GM18870 (cell line): ENCODE measurements at regions not wholly inside any gene's neighbourhood (a gene's known extent, or its start where the extent isn't known, plus 50 kb on each side); places are given as distances from the start of the nearest gene placed in this dataset.
A peak's percentile ranks its signal among the peaks of the same experiment; 100 is the strongest.

Source experiments
- ATAC-seq: cut with Tn5 transposase; IDR thresholded peaks from one replicate; pipeline ENCODE4 v1.9.1; 2021; ENCODE audit warnings: moderate library complexity; ENCODE audit not compliant: unreplicated experiment

DNA sequence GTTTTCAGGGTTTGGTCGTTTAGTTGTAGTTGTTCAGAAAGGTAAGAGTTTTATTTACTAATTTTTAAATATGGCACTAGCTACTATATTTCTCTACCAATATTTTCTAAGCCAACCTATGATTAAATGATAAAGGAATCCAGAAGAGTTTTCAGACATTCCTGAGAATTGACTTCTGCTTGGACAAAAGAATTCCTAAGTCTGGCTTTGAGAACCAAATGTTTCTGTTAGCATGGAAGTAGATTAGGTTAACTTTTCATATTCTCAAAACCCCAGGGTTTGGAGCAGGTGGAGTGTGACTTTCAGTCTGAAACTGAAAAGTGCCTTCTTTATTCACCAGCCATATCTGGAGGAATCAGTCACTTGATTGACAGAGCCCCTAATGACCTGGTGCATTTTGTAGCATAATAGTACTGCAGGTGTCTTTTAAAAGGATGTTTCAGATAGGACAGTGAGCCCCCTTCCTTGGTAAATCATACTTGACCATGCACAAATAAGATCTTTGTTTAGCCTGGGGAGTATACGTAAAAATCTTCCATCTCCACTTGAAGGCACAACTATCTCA is 457.0 kb upstream of the ZNF462 start:
- no peak for ATAC-seq

DNA sequence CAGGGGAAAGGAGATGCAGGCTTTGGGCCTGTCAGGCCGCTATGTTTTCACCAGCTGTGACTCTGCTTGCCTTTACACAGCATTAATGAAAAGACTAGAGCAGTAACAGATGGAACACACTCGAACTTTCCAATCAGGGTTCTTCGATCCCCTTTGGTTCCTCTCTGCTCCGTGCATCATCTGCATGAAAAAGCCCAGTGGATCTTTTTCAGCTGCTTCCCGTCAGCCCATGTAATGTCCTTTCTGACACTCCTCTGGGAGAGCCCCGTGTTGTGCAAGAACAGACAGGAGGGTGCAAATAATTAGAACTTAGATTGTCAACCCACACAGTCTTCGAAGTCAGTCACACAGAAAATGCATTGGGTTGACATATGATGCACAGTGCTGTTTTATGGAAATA is 448.9 kb upstream of the ZNF462 start:
- ATAC-seq = no peak

DNA sequence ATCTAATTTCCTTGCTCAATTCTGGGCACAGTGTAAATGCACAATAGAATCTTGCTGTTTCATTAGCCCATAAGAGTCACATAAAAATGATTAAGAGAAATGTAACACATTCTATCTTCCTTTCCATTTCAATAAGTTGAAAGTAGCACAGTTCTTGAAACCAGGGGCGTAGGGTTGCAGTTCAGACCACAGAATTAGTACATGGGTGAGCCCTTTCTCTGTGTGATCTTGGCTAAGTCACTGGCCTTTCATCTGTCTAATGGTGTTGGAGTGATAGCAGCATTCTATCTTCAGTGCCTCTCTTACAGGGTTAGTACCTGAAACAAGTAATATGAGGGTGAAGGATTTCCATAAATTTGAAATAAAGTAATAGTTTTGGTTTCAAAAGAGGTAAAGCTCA is 445.3 kb upstream of the ZNF462 start:
- no peak for ATAC-seq

DNA sequence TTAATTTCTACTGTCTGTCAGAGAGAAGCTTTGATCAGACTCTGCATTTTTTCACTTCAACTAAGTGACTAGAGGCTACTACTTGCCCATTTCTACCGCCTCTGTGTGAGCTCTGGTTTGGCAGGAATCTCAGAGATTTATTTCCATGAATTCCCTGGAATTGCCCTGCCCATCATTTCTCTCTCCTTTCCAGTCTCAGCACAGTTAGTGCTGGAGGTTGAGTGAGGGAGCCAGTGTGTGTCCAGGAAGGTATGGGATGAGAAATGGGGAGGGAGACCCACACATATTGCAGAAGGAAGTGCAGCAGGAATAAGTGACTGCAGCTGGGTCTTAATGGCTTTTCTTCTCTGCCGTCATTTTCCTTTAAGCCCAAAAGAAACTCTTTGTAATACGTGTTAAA is 443.1 kb upstream of the ZNF462 start:
- no peak for ATAC-seq

DNA sequence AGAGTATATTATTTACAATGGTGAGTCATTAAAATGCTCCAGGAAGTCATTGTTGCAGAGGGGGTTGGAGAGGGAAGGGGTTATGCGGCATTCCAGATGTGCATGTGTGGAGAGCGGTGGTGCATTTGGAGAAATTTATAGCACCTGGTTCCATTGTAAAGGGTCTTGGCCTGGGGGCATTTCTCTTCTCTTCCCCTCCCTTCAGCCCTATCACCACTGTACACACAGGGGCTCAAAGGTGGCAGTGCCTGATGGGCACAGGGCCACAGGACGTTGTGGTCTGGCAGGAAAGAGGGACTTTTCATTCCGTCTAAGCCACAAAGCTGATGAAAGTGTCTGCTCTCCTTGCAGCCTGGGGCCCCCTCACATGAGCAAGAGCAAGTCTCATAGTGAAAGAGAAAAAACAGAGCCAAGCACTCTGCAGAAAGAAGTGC is 442.4 kb upstream of the ZNF462 start:
- ATAC-seq = peak; percentile 74

DNA sequence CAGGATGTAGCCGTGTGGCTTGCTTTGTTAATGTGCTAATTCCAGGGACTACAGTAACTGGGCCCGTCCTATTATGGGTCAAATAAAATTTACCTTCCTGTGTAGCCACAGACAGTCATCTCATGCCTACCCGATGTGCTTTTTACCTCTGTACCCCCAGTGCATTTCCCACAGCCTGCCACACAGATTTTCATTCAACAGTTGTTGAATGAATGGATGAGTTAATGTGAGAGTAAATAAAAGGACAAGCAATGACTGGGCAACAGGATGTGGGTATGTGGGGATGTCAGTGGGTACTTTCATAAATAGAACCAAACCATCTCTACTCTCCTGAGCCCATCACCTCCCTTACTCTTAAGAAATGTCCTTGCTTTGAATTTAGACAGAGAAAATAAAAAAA is 441.2 kb upstream of the ZNF462 start:
- ATAC-seq = peak; percentile 73

DNA sequence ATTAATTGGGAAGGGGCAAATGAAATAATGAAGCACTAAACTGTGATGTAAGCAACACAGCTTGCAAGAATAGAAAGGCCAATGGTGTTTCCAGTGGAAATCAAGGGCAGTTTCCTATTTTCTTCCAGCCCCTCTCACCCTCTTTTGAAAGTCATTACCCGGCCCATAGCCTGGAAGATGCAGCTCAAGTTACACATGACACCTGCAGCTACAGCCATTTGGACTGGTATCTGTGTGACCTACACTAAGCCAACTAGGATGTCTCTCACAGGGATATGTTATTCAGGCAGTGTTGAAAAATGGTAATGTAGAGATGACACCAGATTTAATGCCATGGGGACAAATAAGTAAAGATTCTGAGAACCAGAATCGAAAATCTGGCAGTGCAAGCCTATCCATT is 439.4 kb upstream of the ZNF462 start:
- no peak for ATAC-seq

DNA sequence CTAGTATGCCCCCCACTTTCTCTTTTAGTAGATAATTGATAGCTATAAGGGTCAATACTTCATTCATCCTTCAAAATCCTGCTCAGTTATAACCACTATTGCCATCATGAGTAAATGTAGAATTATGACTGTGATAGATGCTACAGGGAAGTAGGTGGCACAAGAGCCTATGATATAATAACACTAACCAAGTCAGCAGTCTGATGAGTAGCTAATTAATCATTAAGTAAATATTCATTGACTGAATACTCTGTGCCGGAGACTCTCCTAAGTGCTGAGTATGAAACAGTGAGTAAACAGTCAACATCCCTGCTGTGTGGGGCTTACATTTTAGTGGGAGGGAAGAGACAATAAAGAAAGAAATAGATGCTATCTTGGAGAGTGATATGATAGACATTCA is 430.3 kb upstream of the ZNF462 start:
- no peak for ATAC-seq

DNA sequence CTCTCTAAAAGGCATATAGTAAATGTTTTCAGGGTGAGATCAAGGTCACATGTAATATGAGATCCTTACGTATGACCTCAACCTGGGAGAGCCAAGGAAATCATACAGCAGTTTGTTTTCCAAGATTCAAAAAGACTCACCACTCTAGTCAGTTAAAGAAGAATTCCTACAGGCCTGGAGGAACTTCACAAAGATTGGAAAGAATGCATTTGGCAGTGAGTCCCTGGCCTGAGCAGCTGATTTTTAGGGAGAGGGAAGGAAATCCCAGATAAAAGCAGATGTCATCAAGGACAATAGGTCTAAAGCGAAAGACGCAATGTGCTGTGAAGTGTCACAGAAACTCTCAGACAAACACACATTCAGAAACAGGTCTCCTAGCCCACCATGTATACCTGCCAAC is 424.0 kb upstream of the ZNF462 start:
- no peak for ATAC-seq

DNA sequence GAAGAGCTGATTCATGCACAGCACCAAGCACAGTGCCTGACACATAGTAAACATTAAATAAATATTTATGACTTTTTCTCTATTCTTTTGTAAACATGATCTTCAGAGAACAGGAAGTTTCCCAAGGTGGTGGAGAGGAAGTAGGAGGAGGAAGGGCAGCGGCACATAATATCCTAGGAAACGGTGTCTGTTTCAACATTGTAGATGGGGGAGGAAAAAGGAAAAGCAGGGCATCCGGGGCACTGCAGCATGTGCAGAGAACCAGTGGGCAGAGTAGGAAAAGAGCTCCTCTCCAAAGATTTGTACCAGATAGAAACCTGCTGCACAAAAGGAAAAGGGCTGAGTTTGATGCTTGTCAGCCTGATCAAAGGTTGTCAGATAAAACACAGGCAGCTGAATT is 421.7 kb upstream of the ZNF462 start:
- no peak for ATAC-seq

DNA sequence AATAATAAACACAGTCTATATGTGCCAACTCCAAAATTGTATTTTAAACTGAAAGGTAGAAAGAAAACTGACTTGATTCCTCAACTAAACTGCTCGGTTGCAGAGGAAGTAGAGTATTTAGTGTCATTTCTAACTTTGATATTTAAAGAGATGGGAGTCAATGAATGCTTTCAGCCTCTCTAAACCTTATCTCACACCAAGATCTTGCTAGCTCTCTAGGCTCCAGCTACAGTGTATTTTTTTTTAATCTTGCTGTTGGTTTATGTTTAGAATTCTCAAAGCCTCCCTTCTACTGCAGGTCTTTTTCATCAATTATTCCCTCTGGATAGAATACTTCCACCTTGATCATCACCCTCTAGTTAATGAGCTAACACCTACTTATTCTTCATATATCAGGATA is 419.4 kb upstream of the ZNF462 start:
- no peak for ATAC-seq

DNA sequence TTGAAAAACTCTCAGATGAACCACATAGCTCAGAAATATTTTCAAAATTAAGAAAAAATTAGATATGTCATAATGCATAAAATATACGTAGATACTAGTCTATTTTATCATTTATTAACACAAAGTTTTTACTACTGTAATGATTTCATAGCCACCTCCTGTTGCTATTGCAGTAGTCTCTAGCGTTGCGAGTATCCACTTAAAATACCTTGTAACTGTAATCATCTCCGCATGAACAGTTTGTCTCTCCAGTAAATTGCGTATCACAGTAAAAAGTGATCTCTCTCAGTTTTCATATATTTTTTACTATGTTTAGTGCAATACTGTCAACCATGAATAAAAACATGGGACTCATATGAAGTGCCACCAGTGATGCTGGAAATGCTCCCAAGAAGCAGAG is 417.9 kb upstream of the ZNF462 start:
- ATAC-seq = no peak

DNA sequence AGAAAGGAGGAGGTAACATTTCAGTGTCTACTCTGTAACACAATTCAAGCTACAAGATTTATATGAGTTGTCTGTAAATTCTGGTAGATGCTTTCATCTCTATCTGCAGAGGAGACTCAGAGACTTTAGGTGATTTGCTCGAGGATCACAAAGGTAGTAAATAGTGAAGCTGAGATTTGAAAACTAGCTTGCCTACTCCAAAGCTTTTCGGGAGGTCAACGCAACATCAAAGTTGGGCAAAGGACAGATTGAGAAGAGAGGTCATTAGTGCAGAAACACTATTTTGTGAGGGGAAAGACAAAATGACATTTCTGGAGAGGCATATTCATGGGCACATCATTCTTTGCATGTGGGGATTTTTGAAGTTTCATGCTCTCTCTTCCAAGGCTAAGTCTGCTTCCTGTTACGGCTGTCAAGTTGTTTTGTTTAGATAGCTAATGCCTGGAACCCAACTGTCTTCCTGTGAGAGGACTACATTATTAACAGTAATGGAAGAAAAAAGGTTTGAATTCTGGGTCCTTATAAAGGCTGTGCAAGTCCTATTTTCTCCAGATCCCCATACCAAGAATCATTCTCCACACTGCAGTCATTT is 413.5 kb upstream of the ZNF462 start:
- ATAC-seq = no peak

DNA sequence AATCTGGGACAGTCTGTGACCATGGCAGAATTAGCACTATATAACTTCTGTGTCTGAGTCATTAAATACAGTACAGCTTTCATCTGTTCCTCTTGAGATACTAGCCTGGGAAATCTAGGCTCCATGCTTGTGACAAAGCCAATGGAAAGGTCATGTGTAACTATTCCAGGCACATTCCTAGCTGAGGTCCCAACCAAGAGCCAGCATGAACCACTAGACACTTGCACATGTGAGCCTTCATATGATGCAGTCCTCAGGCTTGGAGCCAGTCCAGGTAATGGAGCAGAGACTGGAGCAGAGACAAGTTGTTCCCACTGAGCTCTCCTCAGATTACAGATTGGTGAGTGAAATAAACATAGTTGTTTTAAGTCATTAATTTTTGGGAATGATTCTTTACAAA is 412.4 kb upstream of the ZNF462 start:
- ATAC-seq = no peak

DNA sequence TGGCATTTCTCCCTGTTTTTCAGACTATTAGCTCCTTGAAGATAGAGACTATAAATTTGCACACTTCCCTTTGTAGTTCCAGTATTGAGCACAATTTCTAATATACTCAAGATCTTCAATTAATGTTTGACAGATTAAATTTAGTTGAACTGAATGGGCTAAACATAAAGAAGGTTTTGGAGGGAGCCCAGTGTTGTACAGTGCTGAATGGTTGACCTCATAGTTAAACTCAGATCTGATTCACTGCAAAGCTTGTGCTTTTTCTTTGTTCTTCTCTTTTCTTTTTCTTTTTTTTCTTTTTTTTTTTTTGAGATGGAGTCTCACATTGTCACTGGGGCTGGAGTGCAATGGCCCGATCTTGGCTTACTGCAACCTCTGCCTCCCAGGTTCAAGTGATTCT is 411.7 kb upstream of the ZNF462 start:
- no peak for ATAC-seq

DNA sequence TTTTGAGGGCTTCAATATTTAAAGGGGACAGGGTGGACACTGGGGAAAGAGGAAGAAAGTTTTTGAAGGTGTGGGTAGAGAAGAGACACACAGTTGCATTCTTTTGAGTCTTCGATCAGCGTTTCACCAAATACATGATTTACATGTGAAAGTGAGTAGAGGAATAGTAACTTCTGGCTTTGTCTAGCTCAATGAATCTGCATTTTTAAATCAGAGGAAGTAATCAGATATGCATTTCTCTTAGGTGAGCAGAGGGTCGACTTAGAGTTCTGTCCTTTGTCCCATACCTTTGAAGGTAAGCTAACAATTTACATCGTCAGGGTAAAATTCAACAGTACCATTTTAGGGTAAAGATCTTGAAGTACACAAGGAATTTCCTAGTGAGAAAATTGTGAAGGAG is 406.4 kb upstream of the ZNF462 start:
- no peak for ATAC-seq

DNA sequence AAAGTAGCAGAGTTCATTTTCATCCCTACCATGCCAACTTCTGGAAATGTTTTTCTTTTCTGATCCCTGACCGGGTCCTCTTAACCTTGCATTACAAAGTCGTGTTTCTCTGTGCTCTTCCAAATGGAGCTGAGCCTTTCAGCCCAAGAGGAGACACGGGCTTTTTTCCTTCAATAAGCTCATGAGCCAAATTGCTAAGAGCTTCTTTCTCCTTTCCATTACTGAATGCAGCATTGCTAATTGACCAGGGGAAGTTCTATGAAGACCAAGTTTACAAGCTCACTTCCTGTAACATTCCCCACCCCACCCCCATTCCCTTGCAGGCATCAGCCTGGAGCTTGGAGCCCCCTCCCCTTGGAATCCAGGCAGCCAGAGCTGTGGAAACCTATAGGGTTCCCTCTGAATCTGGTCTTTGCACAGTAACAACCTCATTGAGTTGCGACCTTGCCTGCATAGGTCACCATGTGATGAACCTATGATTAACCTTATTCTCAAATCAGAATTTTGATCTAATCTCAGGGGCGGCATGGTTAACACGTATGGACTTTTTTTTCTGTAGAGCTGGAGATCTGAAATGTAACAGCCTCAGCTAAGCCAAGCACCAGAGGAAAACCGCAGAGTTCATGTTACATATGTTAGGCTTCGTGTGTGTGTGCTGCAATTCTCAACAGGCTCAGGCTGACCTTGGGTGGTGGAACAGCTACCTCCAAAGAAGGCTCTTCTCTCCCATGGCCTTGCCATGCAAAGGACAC is 395.7 kb upstream of the ZNF462 start:
- no peak for ATAC-seq

DNA sequence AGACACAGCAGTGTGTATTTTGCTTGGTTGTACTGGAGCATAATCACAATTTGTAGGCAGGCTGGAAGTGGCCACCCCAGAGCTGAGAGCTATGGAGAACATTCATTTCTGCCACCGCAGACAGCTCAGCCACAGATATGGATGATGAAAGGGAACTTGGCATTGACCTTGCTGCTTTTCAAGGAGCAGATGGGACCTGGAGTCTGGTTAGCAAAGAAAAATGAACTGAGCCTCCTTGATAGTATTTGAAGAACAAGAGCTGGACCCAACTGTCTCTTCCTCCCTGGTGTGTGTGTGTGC is 395.2 kb upstream of the ZNF462 start:
- ATAC-seq = no peak

DNA sequence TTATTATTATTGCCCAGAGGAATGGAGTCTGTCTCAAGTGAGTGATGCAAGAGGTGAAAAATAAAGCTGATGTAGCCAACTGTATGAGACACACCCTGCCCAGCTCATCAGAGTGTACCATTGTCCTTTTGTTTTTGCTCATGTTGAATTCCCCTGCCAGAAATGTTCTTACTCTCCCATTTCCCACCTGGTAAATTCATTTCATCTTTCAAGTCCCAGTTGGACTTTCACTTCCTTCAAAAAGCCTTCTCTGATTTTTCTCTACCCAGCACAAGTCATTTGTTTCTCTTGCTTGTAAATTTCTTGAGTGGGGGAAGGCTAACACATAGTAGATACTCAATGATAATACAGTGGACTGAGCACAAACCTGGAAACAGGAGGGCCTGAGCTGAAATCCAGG is 394.5 kb upstream of the ZNF462 start:
- ATAC-seq = peak; percentile 93

DNA sequence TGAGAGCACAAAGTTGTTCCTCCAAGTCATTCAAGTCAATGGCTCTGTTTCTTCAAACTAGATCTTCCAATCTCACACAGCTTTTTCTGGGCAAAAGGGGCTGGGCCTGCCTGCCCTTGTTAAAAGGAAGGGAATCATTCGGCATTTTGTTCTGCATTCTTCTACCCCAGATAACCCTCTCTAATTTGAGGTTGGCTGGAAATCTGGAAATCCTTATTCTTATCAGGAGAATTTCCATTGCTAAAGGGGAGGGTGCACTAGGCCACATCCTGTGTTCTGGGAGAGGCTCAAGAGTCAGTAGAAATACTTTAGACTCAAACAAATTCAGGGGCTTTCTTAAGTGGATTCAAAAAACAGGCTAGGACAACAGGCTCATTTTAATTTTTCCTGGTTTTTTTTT is 384.7 kb upstream of the ZNF462 start:
- ATAC-seq = no peak

DNA sequence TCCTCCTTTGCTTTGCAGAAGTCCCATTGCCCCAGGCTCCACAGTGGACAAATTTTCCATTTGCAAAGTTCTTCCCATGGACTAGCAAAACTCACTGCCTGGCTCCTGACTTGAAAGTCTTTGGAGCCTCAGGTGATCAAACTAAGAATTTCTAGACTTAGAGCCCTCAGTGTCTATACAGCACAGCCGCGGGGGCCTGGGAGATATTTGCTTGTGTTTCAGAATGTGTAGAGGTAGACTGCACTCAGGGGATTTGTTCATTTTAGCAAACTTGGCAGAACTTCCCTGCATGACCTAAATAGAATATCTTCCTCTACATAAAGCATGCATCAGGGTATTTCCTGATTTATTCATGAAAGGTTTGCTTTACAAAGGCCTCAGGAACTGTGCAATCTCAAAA is 384.2 kb upstream of the ZNF462 start:
- ATAC-seq = no peak

DNA sequence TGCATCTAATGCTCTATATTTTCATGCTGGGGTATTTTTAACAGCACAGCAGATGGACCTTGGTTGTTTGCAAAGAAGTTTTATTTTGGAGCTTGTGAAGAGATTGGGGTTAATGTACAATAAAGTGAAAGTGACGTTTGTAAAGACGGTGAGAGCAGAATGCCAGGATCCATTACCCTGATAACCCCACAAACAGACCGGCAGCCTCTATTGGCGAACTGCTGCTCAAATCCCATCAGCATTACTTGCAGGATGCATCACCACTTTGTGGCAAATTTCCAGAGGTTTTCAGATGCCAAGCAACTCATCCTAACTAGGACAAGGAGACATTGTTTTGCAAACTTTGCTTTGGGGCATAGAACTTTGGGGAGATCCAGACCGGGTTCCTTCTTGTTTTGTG is 383.3 kb upstream of the ZNF462 start:
- no peak for ATAC-seq
